ENCODE measurements at regions not wholly inside any gene's neighbourhood (a gene's known extent, or its start where the extent isn't known, plus 50 kb on each side); places are given as distances from the start of the nearest gene placed in this dataset.
A peak's percentile ranks its signal among the peaks of the same experiment; 100 is the strongest.
"Not testable (repeated sequence)": the region's sequence is repeated elsewhere in the genome, so short reads cannot be mapped to it uniquely, and the experiment has no call there.

DNA sequence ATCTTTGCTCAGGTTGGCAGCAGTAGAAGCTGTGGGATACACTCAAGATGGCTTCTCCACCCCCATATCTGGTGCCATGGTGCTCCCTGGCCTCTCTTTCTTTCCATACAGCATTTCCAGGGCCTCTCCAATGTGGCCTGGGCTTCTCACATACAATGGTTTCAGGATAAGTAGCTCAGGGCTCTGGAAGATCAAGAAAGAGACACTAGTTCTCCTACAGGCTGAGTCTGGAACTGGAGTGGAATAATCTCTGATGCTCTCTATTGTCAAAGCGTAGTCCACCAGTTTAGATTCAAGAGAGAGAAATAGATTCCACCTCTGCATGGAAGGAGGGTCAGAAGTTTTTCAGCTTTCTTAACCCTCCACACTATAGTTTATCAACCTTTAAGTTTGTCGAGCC is 138.2 kb upstream of the AADAT start:
- H3K36me3 ChIP-seq (ENCODE audit: control insufficient read depth, insufficient read depth, low read length): no peaks in the 10 kb centered on the region
- no peak overlapping the region for H3K4me3 ChIP-seq (ENCODE audit: low read depth, low read length)
- H3K27ac ChIP-seq (ENCODE audit: low read depth, low read length): no peak overlapping the region
- no peaks in the 10 kb centered on the region for H3K4me1 ChIP-seq (ENCODE audit: control insufficient read depth, insufficient read depth, low read length)
- no CpG with 5 or more reads among the region's 2 CpGs for WGBS (ENCODE audit: insufficient coverage)
- no peaks in the 10 kb centered on the region for H3K27me3 ChIP-seq (ENCODE audit: control insufficient read depth, insufficient read depth, low read length)
- DNase-seq (ENCODE audit: low read depth in 4 of 6, low spot score in 6 of 6): no peak
- H3K9me3 ChIP-seq (ENCODE audit: control insufficient read depth, insufficient read depth, low read length): no peaks in the 10 kb centered on the region

DNA sequence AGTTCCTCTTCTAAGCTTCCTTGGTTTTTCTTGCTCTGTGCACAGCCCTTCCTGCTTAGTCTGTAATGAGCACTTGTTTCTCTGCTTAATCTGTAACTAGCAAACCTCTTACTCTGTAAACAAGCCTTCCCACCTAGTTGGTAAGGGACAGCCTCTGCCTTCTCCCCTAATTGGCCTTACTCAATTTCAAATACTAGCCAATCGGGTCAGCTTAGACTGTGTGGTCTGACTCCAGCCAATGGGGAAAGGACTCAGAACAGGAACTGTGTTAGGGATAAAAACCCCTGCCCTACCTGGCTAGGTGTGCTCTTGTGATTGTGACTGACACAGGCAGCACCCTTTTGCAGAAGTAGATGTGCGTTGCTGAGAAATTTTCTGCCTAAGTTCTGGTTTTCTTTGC is 136.5 kb upstream of the AADAT start:
- H3K36me3 ChIP-seq (ENCODE audit: control insufficient read depth, insufficient read depth, low read length): no peaks in the 10 kb centered on the region
- no peak for DNase-seq (ENCODE audit: low read depth in 4 of 6, low spot score in 6 of 6)
- peaks cover 4% of the 10 kb centered on the region for H3K9me3 ChIP-seq (ENCODE audit: control insufficient read depth, insufficient read depth, low read length)
- H3K27ac ChIP-seq (ENCODE audit: low read depth, low read length): no peak overlapping the region
- no peaks in the 10 kb centered on the region for H3K27me3 ChIP-seq (ENCODE audit: control insufficient read depth, insufficient read depth, low read length)
- H3K4me3 ChIP-seq (ENCODE audit: low read depth, low read length): no peak overlapping the region
- no peaks in the 10 kb centered on the region for H3K4me1 ChIP-seq (ENCODE audit: control insufficient read depth, insufficient read depth, low read length)
- WGBS (ENCODE audit: insufficient coverage): no CpG with 5 or more reads among the region's 2 CpGs

DNA sequence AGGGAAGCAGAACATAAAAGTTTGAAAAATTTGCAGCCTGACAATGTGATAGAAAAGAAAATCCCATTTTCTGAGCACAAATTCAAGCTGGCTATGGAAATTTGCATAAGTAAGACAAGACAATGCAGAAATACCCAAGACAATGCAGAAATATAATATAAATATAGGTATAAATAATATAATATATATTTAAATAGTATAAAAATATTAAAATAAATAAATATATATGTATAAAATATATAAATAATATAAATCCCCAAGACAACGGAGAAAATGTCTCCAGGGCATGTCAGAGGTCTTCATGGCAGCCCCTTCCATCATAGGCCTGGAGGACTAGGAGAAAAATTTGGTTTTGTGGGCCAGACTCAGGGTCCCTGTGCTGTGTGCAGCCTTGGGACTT is 125.0 kb upstream of the AADAT start:
- Histone ChIP-seq H3K36me3 (ENCODE audit: control insufficient read depth, insufficient read depth, low read length) (no peaks in the 10 kb centered on the region), H3K4me3 (ENCODE audit: low read depth, low read length) (no peak overlapping the region), H3K27me3 (ENCODE audit: control insufficient read depth, insufficient read depth, low read length) (no peaks in the 10 kb centered on the region), H3K9me3 (ENCODE audit: control insufficient read depth, insufficient read depth, low read length) (peaks cover 6% of the 10 kb centered on the region), H3K27ac (ENCODE audit: low read depth, low read length) (no peak overlapping the region), H3K4me1 (ENCODE audit: control insufficient read depth, insufficient read depth, low read length) (no peaks in the 10 kb centered on the region)
- WGBS (ENCODE audit: insufficient coverage): no CpG with 5 or more reads among the region's 1 CpG
- DNase-seq (ENCODE audit: low read depth in 4 of 6, low spot score in 6 of 6): no peak

DNA sequence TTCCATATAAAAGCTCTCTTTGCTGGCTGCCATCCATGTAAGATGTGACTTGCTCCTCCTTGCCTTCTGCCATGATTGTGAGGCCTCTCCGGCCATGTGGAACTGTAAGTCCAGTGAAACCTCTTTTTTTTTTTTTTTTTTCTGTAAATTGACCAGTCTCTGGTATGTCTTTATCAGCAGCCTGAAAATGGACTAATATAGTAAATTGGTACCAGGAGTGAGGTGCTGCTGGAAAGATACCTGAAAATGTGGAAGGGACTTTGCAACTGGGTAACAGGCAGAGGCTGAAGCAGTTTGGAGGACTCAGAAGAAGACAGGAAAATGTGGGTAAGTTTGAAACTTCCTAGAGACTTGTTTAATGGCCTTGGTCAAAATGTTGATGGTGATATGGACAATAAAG is 124.3 kb upstream of the AADAT start:
- H3K4me3 ChIP-seq (ENCODE audit: low read depth, low read length): no peak overlapping the region
- no peak overlapping the region for H3K27ac ChIP-seq (ENCODE audit: low read depth, low read length)
- H3K27me3 ChIP-seq (ENCODE audit: control insufficient read depth, insufficient read depth, low read length): no peaks in the 10 kb centered on the region
- H3K36me3 ChIP-seq (ENCODE audit: control insufficient read depth, insufficient read depth, low read length): no peaks in the 10 kb centered on the region
- no peak for DNase-seq (ENCODE audit: low read depth in 4 of 6, low spot score in 6 of 6)
- H3K4me1 ChIP-seq (ENCODE audit: control insufficient read depth, insufficient read depth, low read length): no peaks in the 10 kb centered on the region
- peaks cover 6% of the 10 kb centered on the region for H3K9me3 ChIP-seq (ENCODE audit: control insufficient read depth, insufficient read depth, low read length)
- WGBS (ENCODE audit: insufficient coverage): no CpG with 5 or more reads among the region's 1 CpG

DNA sequence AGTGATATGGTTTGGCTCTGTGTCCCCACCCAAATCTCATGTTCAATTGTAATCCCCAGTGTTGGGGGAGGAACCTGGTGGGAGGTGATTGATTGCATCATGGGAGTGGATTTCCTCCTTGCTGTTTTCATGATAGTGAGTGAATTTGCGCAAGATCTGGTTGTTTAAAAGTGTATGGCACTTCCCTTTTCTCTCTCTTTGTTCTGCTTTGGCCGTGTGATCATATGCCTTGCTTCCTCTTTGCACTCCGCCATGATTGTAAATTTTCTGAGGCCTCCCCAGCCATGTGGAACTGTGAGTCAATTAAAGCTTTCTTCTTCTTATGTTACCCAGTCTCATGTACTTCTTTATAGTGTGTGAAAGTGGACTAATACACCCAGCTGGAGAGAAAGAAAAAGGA is 113.0 kb upstream of the AADAT start:
- peaks cover 2% of the 10 kb centered on the region for H3K9me3 ChIP-seq (ENCODE audit: control insufficient read depth, insufficient read depth, low read length)
- no peak overlapping the region for H3K27ac ChIP-seq (ENCODE audit: low read depth, low read length)
- no peak overlapping the region for H3K4me3 ChIP-seq (ENCODE audit: low read depth, low read length)
- DNase-seq (ENCODE audit: low read depth in 4 of 6, low spot score in 6 of 6): no peak
- no CpG with 5 or more reads among the region's 3 CpGs for WGBS (ENCODE audit: insufficient coverage)
- H3K36me3 ChIP-seq (ENCODE audit: control insufficient read depth, insufficient read depth, low read length): no peaks in the 10 kb centered on the region
- no peaks in the 10 kb centered on the region for H3K4me1 ChIP-seq (ENCODE audit: control insufficient read depth, insufficient read depth, low read length)
- H3K27me3 ChIP-seq (ENCODE audit: control insufficient read depth, insufficient read depth, low read length): no peaks in the 10 kb centered on the region

DNA sequence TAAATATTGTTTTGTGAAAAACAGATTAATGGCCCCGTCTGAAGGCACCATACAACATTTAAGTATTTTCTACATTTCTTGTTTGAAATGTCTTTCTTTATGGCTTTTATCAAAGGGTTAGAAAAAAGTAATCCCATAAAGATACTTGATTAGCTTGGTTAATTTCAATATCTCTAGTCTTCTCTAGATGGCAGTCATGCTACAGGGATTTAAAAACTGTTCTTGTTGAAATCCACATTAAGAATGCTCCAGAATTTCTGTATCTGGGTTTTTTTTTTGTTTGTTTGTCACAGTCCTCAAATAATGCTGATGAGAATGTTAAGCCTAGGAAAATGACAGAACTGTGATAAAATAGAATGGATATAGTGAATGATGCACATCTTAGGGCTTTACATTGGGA is 109.0 kb upstream of the AADAT start:
- Histone ChIP-seq H3K27me3 (ENCODE audit: control insufficient read depth, insufficient read depth, low read length) (no peaks in the 10 kb centered on the region), H3K4me1 (ENCODE audit: control insufficient read depth, insufficient read depth, low read length) (no peaks in the 10 kb centered on the region), H3K4me3 (ENCODE audit: low read depth, low read length) (no peak overlapping the region), H3K9me3 (ENCODE audit: control insufficient read depth, insufficient read depth, low read length) (peaks cover 2% of the 10 kb centered on the region), H3K27ac (ENCODE audit: low read depth, low read length) (no peak overlapping the region), H3K36me3 (ENCODE audit: control insufficient read depth, insufficient read depth, low read length) (no peaks in the 10 kb centered on the region)
- DNase-seq (ENCODE audit: low read depth in 4 of 6, low spot score in 6 of 6): peak; percentile 5 to 87 (median 20)
- no CpG with 5 or more reads among the region's 1 CpG for WGBS (ENCODE audit: insufficient coverage)

DNA sequence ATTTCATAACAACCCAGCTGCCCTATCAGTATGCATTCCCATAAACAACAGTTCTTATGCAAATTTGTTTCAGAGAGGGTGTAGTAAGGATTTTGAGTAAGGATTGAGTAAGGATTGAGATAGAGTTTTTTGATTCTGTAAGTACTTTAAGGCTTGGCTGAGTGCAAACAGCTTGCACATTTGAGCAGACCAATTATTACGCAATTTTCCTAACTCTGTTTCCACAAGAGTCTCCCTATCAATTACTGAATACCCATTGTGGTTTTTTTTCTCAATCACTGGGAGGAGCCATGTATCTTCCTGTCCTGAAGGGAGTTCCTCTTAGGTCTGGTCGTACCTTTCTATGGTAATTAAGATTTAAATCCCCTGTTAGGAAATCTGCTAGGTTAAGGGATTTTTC is 105.0 kb upstream of the AADAT start:
- H3K4me3 ChIP-seq (ENCODE audit: low read depth, low read length); H3K4me1 ChIP-seq (ENCODE audit: control insufficient read depth, insufficient read depth, low read length); H3K36me3 ChIP-seq (ENCODE audit: control insufficient read depth, insufficient read depth, low read length); DNase-seq (ENCODE audit: low read depth in 4 of 6, low spot score in 6 of 6); H3K9me3 ChIP-seq (ENCODE audit: control insufficient read depth, insufficient read depth, low read length); H3K27ac ChIP-seq (ENCODE audit: low read depth, low read length); H3K27me3 ChIP-seq (ENCODE audit: control insufficient read depth, insufficient read depth, low read length): not testable (repeated sequence)
- WGBS (ENCODE audit: insufficient coverage): no CpG with 5 or more reads among the region's 2 CpGs

DNA sequence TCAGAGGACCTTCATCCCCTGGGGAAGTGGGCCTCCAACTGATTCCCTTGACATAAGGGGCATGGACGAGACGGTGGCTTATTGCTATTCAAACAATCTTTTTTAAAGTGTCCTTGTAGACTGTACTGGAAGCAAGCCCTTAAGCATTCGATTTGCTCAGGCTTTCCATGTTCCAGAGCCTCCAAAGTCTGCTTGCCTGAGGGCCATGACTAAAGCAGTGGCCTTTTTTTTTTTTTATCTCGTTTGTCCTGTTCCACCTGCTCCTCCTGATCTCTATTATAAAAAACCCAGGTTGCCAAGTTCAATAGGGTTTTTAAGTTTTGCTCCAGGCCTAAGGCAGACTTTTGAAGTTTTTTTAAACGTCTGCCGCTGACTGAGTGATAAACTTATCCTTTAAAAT is 103.7 kb upstream of the AADAT start:
- H3K27me3 ChIP-seq (ENCODE audit: control insufficient read depth, insufficient read depth, low read length): no peaks in the 10 kb centered on the region
- no peak overlapping the region for H3K27ac ChIP-seq (ENCODE audit: low read depth, low read length)
- 81% methylated on average over 3 of the region's 6 CpGs for WGBS (ENCODE audit: insufficient coverage)
- DNase-seq (ENCODE audit: low read depth in 4 of 6, low spot score in 6 of 6): no peak
- H3K36me3 ChIP-seq (ENCODE audit: control insufficient read depth, insufficient read depth, low read length): no peaks in the 10 kb centered on the region
- no peaks in the 10 kb centered on the region for H3K4me1 ChIP-seq (ENCODE audit: control insufficient read depth, insufficient read depth, low read length)
- H3K9me3 ChIP-seq (ENCODE audit: control insufficient read depth, insufficient read depth, low read length): no peaks in the 10 kb centered on the region
- no peak overlapping the region for H3K4me3 ChIP-seq (ENCODE audit: low read depth, low read length)

DNA sequence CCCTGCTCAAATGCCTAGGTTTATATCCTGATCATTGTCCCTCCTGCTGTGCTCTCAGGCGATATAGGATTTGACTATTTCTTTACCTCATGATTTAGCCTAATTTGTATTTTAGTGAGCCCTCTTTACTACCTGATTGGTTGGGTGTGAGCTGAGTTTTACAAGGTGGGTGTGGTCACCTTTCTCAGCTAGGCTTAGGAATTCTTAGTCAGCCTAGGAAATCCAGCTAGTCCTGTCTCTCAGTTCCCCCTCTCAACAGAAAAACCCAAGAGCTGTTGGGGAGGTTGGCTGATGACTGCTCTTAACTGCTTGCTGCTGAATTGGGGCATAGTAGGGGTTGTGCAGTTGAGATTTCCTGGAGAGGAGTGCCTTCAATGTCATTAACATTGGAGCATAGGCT is 100.5 kb upstream of the AADAT start:
- 100% methylated on average over 1 of the region's 1 CpG for WGBS (ENCODE audit: insufficient coverage)
- no peak overlapping the region for H3K27ac ChIP-seq (ENCODE audit: low read depth, low read length)
- H3K27me3 ChIP-seq (ENCODE audit: control insufficient read depth, insufficient read depth, low read length): no peaks in the 10 kb centered on the region

DNA sequence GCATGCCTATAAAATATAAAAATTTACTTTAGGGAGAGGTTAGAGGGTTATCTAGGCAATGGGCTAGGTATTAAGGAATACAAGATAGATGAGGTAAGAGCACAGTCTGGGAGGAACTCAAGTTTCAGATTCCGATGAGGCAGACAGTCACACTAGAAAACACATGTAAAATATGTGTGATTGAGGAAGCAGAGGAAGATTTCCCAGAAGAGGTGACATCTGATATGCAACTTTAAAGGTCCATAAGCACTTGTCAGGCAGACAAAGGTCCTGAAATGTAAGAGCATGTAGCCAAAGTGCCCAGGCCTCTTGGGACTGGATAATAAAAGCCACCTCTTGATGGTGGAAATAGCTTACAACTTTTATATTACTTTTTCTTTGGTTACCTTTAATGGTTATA is 81.1 kb upstream of the AADAT start:
- H3K4me3 ChIP-seq (ENCODE audit: low read depth, low read length): no peak overlapping the region
- no peak for DNase-seq (ENCODE audit: low read depth in 4 of 6, low spot score in 6 of 6)
- H3K9me3 ChIP-seq (ENCODE audit: control insufficient read depth, insufficient read depth, low read length): peaks cover 1% of the 10 kb centered on the region
- no CpG with 5 or more reads among the region's 1 CpG for WGBS (ENCODE audit: insufficient coverage)
- no peaks in the 10 kb centered on the region for H3K27me3 ChIP-seq (ENCODE audit: control insufficient read depth, insufficient read depth, low read length)
- H3K27ac ChIP-seq (ENCODE audit: low read depth, low read length): no peak overlapping the region
- H3K36me3 ChIP-seq (ENCODE audit: control insufficient read depth, insufficient read depth, low read length): no peaks in the 10 kb centered on the region
- no peaks in the 10 kb centered on the region for H3K4me1 ChIP-seq (ENCODE audit: control insufficient read depth, insufficient read depth, low read length)

More for the DNA sequence above, 100.5 kb upstream of the AADAT start:
- no peak for DNase-seq (ENCODE audit: low read depth in 4 of 6, low spot score in 6 of 6)
- Histone ChIP-seq H3K4me1 (ENCODE audit: control insufficient read depth, insufficient read depth, low read length) (no peaks in the 10 kb centered on the region), H3K4me3 (ENCODE audit: low read depth, low read length) (no peak overlapping the region), H3K9me3 (ENCODE audit: control insufficient read depth, insufficient read depth, low read length) (no peaks in the 10 kb centered on the region), H3K36me3 (ENCODE audit: control insufficient read depth, insufficient read depth, low read length) (no peaks in the 10 kb centered on the region)

Measured in spinal cord (tissue), 9 donors.